Hematopoietic multipotent progenitor cell (in vitro differentiated cells): ENCODE measurements at regions not wholly inside any gene's neighbourhood (a gene's known extent, or its start where the extent isn't known, plus 50 kb on each side); places are given as distances from the start of the nearest gene placed in this dataset.
A peak's percentile ranks its signal among the peaks of the same experiment; 100 is the strongest.

Experiments
- DNase-seq, 3 donors: peaks; one replicate each; pipeline ENCODE4 v3.0.0-alpha.2; 2011 to 2015; ENCODE audit warnings: low read depth in 2 of 3, low spot score in 2 of 3

DNA sequence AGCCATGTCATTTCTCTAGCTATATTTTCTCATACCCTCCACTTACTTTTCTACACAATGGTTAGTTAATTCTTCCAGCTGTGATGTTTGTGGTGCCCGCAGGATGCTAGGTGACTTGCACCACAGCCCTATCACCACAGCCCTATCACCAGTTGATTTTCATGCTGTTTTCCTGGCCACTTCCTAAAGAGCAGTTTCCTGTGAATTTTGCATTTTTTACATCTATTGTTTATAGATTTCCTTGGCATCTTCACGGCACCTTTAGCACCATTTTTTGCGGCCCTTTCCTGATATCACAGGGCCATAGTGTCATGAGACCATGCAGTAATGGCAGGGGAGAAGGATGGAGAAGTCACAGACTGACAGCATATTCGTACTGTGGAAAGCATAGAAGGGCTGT lies 132.9 kb upstream of the PRICKLE2 start:
- DNase-seq: no peak

DNA sequence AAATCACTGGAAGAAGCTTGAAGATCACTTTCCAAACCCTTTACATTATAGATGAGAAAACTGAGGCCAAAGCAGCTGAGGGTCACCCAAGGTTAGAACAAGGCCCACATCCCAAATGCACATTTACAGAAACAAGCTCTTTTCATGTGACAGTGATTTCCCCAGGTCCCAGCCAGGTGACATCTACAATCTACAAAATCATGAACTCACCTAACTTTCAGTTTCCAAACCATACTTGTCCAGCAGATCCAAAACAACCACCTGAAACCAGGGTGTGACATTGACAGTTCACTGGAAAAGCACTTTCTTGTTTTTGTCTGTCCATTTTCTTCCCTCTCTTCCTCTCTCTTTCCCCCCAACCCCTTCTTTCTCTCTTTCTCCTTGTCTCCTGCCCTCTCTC lies 132.2 kb upstream of the PRICKLE2 start:
- no peak for DNase-seq

DNA sequence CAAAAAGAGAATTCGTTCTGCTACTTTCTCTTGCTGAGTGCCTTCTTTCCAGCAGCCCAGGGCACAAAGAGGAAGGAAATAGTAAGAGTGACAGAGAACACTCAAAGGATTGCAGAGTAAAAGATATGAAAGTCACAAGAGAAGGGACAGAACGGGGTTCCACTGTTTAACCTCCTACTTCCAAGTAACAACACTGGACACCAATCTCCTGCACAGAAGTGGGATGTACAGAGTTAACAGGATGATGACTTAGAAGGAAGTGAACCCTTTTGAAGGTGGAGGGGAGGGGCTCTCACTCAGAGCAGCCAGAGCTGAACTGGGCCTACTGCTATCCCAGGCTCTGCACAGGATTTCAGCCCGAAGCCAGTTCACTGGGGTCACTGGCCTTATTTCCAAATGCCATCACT lies 130.1 kb upstream of the PRICKLE2 start:
- DNase-seq: peak in 2 of 3 donors; percentile 3 to 52

DNA sequence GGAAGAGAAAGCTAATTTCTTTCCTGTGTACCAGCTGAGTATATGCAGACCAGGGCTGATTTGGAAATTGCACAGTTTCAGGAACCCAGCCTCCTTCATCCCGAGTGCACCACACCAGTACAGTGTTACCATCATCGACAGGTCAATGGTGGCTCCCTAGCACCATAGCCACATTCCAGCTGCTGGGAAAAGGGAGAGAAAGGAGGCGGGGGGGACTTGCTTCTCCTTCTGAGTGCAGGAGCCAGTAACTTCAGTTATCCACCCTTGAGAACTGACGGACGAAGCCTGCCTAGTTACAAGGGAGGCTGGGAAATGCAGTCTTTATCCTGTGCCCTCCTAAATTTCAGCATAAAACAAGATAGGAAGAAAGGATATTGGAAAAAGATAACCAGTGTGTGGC lies 129.7 kb upstream of the PRICKLE2 start:
- DNase-seq: no peak

DNA sequence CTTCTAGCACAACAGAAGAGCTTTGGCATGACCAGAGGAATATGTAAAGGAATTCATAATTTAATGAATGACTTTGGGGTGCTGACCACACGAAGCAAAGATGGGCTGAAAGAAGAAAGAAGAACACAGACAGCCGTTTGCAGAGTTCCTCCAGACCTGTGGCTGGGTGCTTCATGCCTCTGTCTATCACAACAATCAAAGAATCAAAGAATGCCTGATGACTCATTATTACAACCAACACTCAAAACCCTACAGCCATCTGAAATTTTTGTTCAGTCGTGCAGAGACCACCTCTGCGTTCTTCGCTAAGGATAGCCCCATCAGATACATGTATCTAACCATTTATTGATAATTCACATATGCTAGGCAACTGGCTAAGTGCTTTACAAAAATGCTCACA lies 129.0 kb upstream of the PRICKLE2 start:
- DNase-seq: no peak

DNA sequence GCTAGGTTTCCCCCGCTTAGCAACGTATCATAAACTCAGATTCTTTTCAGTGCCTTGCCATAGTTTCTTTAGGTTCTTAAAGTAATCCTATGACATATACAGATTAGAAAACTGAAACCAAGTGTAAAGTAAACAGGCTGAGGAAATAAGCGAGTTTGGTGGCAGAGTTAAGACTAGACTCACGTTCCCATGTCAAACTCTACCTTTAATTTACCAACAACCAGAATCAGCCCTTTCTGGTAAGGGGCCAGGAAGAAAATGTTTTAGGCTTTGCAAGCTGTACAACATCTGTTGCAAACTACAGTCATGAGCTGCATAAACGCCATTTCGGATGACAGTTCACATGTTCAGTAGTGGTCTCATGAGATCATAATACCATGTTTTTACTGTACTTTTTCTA lies 128.0 kb upstream of the PRICKLE2 start:
- no peak for DNase-seq

DNA sequence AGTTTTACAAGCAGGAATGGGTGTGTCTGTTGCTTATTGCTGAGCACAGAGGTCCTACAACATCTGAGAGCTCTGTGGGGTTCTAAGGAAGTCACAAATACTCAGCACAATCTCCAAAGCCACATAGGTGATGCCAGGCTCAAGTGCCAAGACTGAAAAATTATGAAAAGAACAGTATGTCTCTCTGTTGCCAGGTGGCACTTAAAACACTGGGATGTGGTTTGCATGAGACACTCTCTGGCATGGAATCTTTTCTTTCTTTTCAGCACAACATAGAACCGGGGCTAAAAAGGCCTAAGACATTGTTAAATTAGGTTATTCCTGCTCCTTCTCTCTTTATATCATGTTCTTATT lies 127.3 kb upstream of the PRICKLE2 start:
- DNase-seq: no peak

DNA sequence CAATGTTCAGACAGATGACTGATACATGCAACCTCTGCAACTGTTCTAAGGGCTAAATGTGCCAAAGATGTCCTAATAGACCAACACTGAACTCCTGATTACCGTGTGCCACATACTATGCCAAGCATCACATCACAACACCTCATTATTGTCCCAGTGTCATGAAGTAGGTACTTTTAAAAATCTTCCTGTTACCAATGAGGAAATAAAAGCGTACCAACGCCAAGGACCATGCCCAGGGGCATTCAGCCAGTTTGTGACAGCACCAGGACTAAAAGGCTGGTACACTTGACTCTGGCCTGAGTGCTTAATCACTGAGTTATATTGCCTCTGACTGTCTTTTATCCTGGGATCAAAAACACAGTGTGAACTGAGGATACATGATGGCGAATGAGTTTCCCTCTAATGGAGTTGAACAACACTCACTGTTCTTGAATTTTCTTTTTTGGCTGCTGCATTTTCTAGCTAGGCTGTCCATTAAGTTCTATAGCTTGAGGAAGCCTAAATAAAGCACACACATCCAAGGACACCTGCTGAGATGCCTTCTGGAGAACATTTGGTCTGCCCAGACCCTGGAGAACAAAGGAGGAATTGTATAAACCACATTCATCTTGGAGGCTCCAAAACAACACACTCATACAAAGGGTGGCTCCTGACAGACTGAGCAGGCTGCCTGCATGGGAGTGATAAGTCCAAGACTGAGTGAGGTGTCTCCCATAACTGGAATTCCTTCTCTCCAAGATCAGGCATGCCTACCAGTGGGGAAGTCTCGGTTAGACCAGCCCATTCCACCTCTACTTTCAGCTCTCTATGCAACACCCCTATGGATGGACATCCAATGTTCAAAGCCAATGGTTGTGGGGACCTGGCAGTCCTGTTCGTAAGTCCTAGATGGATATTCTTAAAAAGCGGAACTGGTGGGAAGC lies 126.7 kb upstream of the PRICKLE2 start:
- no peak for DNase-seq

DNA sequence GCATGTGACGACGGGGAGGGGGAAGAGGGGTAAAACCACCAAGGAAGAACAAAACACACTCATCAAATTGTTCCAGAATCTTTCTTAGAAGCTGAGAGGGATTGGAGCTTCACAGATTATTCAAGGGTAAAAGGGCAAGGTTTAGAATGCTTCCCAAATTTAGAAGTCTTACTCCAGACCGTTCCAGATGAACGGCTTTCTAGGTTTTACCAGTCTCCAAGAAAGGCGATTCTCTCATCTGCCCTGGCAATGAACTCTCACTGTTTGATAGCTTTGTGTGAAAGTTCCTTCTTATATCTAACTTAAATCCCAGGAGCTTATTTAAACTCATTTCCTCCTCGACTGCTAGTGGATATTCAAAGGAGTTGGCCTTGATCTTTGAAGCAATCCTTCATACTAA lies 124.3 kb upstream of the PRICKLE2 start:
- no peak for DNase-seq

DNA sequence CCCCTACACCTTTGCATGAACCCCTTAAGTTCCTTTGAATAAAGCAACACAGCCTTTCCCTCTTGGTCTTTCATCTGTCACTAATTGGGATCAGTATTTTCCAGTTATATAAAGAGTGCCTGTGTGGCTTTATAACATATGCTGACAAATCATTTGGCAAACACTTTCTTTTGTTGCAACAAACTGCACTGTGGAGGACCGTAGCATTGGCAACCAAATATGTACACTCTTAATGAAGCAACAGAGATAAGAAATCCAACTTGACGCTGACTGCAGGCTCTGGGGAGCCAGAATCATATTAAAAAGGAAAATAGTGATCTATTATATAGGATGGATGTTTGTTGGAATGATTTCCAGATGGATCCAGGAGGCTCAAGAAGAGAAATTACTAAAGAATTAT lies 120.1 kb upstream of the PRICKLE2 start:
- no peak for DNase-seq

DNA sequence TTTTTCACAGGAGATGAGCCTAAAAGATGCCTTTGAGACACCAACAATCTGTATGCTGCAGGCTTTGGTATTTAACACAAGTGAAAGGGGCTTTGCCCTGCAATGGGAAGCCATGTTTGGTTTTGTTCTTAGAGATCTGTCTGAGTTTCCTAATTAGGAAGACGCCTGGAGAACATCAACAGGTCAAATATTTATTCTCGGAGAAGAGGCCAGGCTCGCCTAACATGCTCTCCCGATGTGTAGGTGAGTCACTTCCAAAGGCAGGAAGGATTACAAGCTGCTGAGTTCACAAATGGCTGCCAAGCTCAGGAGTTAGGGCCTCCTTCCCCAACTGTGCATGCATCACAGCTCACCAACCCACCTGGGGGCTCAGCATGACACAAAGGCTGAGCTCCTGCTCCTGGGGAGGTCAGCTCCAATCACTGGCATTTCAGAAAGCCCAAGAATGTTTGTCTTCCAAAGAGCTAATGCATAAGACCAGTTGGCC lies 119.5 kb upstream of the PRICKLE2 start:
- no peak for DNase-seq

DNA sequence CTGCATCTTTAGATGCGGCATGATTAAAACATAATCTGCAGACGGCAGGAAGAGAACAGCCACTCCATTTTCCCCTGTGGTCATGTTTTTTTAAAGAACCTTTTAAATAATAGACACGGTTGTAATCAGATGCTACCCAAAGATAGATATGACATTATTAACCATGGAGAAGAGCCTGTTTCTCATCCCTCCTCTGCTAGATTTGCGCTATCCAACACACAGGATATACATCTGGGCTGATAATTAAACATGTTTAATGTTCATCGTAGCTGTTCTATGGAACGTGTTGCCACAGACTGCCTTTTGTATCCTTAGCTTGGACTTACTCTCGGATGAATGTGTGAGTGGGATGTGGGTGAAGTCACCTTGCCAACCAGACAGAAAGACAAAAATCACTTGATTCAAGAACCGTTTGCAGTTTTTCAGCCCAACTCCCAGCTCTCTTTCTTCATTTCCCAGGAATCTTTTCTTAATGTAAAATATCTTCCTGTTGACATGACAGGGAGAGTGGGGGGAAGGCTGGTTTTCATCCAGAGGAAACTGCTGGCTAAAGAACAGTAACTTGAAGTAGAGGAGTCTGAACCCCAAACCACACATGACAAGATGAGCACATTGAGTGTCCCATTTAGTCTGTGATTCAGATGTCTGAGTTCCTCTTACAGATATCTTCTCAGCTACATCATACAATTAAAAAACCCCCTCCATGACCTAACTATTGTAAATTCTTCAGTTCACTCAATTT lies 118.6 kb upstream of the PRICKLE2 start:
- no peak for DNase-seq

DNA sequence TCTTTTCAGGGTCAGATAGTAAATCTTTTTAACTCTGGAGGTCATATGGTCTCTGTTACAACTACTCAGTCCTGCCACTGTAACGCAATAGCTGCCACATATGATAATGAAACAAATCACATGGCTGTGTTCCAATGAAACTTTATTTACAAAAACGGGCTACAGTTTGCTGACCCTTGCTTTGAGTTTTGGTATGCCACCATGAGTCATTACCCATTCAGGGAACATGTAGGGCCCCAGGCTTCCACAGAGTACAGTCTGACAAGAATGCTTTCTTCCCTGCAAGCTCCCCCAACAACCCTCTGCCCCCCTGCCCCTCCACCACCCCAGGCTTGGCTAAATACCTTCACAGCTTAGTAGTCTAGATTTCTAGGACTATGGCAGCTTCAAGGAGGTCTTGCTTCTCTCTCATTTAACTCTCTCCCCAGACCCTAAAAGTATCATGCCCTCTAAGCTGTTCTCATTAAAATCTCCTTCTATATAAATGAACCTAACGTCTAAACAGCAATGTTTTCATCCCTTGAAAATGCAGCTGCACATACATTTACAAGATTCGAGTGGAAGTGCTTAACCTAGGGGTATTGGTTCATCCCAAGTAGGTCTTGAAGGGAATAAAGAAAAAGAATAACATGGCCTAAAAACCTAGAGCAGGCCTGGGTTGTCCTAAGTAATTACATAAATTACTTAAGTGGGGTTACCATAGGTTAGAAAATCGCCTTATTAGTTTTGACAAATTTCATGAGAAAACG lies 117.8 kb upstream of the PRICKLE2 start:
- no peak for DNase-seq

DNA sequence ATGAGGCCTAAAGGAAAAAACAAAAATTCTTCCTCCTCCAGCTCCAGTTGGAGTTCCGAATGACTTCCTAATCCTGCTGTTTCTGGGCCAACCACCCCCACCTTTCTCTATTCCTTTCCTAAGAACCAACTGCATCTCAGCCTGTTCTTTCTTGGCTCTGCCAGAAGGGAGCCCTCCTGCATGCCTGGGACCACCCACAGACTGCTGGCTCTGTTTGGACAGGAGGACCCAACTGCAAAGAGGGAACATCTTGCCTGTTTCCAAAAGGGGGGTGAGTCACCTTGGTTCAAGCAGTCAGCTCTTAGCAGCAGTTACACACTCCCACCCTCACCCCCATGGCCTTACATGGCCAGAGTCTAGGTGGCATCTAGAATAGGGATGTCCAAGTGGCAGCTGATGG lies 116.0 kb upstream of the PRICKLE2 start:
- DNase-seq: no peak

DNA sequence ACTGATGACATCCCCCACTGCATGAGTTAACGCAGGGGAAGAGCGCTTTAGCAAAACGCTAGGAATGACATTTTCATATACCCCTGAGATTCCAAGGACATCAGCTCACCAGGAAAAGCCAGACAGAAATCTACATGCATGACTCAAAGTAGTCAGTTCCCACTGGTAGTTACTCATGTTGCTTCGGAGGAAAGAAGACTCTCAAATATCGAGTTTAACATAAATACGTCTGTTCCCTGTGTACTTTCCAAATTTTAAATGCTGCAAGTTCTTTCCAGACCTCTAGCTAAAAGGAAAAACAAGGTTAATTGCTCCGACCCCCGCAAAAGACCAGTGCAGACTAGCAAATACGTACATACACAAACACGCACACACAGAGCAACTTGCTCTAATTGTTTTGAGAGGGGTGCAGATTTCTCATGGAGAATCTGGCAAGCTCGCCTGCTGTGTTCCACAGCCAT lies 115.4 kb upstream of the PRICKLE2 start:
- DNase-seq: no peak

DNA sequence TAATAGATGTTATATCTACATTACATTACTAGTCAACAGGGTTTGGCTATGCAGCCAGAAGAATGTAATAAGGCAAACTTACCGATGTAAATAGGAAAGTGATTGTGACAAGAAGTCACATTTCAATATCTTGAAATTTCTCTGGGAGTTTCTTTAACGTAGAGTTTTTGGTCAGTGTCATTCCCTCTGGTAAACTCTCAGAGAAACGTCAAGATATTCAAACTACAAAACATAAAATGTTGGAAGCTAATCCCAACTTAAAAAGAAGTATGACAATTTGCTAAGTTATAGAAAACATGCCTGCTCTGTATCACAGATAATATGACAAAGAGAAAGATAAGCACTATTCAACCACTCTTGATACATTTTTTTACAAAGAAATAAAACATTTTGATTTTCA lies 111.2 kb upstream of the PRICKLE2 start:
- no peak for DNase-seq

DNA sequence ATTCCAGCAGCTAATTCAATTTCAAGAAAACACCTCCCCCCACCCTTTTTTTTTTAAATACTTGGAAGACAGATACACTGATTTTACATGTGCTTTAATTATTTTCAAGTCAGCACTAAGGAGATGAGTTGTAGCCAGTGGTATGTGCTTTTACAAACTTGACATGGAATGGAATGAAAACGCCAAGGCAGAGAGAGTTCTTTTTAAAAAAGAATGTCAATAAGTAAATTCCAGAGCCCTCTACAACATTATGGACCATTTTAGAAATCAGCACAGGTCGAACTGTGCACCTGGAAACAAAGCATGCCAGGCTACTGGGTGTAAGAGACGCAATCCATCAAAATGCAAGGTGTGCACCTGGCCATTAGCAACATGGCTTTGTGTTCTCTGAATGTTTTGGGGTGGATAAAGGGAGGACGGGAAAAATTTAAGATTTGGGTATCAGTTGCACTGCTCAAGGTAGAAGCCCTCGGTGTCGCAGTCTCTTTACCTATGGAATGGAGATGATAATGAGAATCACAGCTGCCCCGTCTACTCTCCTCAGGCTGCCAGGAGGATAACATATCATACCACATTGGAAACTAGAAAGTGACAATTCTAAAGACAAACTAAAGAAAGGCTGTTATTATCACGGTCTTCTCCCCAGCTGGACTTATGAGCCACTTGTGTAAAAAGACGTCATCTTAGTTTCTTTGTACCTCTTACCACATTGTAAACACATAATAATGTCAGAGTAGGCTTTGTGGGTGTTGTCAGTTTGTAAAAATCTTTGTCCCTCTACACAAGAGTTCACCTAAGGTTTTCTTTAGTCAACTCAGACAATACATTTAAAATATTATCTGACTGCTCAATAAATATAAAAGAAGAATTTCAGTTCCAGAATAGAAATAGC lies 107.4 kb upstream of the PRICKLE2 start:
- no peak for DNase-seq

DNA sequence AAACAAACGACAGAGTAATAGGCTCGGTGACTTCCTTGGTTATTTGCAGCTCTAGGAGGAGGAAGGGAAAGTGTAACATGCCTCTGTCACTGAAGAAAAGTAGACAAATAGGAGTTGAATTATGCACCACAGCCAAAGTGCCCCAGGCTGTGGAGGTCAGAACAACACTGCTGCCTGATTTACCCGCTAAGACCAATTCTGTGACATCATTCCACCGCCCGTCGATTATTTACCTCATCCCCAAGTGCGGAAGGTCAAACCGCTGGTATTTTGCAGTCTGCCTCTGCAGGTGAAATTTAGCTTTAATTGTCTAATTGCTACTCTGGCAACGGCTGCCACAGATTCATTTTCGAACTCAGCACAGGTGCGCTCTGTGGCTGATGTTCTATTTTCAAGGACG lies 106.3 kb upstream of the PRICKLE2 start:
- no peak for DNase-seq

DNA sequence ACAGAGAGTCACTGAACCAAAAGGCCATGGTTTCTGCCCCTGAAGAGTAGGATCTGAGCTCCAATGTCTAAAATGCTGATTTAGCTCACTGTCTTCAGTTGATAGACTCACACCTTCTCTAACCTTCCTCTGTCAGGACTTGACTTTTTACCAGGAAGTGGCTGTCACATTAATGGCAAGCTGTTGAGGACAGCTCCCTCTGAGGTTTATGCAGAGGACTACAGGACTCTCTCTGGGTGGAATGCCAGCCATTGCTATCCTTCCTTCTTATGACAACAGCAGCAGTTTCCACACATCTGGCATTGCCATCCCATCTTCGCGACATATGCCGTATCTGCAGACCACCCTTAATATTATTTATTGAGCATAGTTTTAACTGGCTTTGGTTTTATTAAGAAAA lies 103.8 kb upstream of the PRICKLE2 start:
- DNase-seq: no peak

DNA sequence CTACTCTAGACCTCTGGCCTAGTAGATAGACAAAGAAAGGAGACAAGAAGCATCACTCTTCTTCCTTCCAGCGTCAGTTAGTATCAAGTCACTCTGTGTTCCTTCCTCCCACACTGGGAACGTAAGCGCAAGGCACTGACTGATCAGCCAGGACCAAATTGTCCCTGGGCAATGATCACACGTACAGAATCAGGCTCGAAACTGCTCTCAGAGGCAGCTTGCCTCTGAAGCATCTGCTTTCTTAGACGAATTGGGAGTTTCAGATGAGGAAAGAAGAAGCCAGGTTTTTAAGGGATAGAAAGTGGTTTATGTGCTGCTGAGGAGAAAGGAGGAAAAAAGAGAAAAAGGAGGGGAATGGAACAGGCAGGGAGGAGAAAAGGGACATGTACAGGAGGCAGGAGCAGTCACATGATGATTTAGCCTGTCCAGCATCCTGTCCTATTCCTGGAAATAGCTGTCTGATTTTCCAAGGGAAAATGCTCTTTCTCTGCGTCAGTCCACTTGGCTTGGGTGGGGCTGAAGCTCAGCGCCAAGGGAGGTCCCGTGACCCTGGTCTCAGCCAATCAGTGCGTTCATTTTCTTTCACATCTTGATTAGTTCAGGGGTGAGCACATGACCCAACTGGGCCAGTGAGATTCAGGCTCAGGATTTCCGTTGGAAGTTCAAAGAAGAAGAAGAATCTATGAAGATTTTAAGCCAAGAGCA lies 102.0 kb upstream of the PRICKLE2 start:
- DNase-seq: no peak
